GM12872 (cell line): ENCODE measurements at regions not wholly inside any gene's neighbourhood (a gene's known extent, or its start where the extent isn't known, plus 50 kb on each side); places are given as distances from the start of the nearest gene placed in this dataset.

ENCODE experiments used
- TF ChIP-seq, protein P1 (sequence below): IDR thresholded peaks from 3 replicates; pipeline ENCODE4 v1.5.1; 2011; ENCODE audit warnings: low read depth, mild to moderate bottlenecking, low read length, moderate library complexity; ENCODE audit not compliant: insufficient read depth

DNA sequence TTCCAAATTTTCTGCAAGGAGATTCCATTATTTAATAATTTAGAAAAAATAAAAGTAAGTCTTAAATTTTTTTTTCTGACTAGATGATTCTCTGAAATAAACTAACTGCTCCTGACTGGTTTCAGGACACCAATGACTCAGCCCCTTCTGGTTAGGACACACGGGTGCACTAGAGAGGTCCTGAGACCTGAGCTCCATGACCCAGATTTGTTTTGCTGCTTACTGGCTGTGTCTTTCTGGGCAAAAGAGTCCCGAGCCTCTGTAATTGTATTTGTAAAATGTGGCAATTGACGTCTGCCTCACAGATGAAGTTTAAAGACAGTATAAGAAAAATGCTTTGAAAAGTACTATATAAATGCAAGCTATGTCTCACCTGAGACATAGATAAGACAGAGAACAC, 89.1 kb downstream of the SLC24A2 start:
- TF ChIP-seq, protein P1, sequence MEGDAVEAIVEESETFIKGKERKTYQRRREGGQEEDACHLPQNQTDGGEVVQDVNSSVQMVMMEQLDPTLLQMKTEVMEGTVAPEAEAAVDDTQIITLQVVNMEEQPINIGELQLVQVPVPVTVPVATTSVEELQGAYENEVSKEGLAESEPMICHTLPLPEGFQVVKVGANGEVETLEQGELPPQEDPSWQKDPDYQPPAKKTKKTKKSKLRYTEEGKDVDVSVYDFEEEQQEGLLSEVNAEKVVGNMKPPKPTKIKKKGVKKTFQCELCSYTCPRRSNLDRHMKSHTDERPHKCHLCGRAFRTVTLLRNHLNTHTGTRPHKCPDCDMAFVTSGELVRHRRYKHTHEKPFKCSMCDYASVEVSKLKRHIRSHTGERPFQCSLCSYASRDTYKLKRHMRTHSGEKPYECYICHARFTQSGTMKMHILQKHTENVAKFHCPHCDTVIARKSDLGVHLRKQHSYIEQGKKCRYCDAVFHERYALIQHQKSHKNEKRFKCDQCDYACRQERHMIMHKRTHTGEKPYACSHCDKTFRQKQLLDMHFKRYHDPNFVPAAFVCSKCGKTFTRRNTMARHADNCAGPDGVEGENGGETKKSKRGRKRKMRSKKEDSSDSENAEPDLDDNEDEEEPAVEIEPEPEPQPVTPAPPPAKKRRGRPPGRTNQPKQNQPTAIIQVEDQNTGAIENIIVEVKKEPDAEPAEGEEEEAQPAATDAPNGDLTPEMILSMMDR, result no peak

DNA sequence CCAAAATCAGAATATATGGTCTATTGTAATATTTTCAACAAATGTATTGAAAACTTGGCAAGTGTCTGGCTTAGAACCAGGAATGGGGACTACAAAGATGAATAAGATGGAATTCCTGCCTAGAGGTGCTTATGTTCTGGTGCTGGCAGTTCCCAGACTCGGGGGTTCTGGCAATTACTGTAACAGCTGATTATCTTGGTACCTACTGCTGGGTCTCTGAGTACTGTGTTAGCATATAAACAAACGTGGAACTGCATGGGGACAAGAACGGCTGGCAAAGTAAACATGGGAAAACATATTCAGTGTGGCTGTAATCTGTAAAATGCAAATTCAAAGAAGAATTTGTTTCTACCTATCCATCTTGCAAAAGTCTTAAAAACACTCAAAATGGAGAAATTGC, 89.9 kb downstream of the SLC24A2 start:
- TF ChIP-seq, protein P1, result no peak

DNA sequence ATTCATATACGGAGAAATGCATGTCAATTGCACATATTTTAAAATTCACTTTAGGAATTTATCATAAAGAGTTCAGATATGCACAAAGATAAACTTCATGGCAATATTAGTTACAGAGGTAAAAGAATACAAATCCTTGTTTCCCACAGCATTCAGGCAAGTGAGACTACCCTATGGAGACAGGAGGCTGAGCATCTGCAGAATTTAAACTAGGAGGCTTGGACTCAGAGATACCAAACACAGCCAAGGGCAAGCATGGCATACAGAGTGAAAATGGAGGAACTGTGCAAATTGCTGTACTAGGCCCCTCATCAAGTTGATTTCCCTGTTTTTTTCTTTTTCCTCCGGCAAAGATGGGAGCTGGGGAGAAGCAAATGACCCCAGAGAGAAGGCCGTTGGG, 94.2 kb downstream of the SLC24A2 start:
- TF ChIP-seq, protein P1, result no peak

DNA sequence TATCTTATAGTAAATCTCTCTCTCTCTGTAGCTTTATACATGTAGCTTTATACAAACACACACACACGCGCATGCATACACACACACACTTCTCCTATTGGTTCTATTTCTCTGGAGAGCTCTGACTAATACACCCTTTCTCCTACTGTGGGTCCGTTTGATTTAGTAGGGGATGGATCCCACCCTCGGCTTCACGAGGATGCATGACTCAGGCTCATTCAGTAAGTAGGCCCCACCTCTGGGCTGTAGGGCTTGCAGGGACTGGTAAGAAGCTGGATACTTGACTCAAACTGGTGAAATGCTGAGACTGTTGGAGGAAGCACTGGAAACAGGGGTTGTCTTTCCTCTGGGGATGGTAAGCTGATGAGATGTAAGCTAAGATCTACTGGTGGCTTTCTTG, 98.7 kb downstream of the SLC24A2 start:
- TF ChIP-seq, protein P1, result no peak

DNA sequence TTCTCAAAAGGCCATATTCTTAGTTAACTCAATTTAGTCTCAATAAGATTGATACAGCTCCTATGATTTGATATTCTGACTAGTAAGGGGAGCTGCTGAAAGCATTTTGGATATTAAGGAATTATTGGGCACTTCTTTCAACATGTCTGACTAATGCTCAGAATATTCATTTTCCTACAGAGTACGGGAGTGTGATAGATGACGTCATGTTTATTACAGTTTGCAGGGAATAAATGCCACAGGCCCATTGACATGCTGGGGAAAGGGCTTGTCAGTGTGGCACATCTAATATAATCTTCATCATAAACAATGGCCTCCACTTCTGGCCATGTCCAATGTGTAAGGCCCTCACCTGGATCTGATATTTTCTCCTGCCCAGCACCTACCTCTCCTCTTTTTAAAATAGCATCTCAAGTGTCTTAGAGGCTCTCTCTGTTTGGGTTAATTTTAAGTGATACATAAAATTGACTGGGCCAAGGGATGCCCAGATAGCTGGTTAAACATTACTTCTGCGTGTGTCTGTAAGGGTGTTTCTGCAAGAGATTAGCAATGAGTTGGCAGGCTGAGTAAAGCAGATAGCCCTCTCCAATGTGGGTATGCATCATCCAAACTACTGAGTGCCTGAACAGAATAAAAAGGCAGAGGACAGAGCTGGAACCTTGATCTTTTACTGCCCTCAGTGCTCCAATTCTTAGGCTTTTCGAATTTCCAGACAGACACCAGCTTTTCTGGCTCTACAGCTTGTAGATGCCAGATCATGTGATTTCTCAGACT, 99.3 kb downstream of the SLC24A2 start:
- TF ChIP-seq, protein P1, result no peak

DNA sequence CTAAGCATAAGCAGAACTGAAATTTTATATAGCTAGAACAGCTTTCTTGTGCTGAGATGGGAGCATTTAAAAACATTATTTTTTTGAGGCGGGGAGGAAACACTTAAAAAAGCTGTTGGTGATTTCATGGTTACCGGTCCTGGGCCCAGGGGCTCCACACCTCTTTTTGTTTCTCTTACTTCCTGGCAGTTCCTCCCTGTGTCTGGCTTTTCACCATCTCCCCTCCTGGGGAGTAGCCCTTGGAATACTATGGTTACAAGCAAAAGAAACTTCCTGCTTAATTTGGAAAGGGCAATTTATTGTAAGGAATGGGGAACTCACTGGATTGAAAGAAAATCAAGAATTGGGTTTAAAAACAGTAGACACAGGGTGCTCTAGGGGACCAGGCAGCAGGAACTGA, 105.1 kb downstream of the SLC24A2 start:
- TF ChIP-seq, protein P1, result no peak

DNA sequence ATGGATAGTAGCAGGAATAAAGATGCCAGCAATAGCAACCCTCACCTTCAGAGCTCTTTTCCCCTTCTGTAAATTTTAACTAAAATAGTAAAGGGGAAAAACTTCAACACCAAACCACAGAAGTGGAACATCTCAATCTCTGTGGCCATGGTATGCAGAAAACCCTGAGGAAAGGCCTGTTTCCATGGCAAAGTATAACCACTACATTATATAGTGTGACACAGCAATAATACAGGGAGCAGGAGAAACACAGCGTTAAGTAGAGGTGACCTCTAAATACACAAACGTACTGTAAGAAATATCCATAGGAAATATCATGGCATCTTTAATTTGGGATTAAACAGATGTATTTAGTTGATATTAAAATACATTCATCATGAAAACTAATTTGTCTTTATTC, 106.4 kb downstream of the SLC24A2 start:
- TF ChIP-seq, protein P1, result no peak
